Heart right ventricle (tissue), 16 donors: ENCODE measurements at regions not wholly inside any gene's neighbourhood (a gene's known extent, or its start where the extent isn't known, plus 50 kb on each side); places are given as distances from the start of the nearest gene placed in this dataset.

Experiments used
- ATAC-seq, 8 donors: fragments of 200-7000 bp; cut with Tn5 transposase; one replicate each; pipeline ENCODE4 v1.9.1; 2020; ENCODE audit warnings: mild to moderate bottlenecking in 8 of 8, moderate library complexity in 8 of 8, moderate number of reproducible peaks in 1 of 8
- DNase-seq, 2 donors: peaks; one replicate each; pipeline ENCODE4 v3.0.0-alpha.2; 2020
- H3K27ac ChIP-seq, 10 donors: fragments of 200-600 bp; sonication (generic) in 2 of 10; one replicate each; pipeline versions ENCODE4 v1.5.0 to v1.8.0; 2020 to 2022; ENCODE audit warnings: mild to moderate bottlenecking in 3 of 10
- H3K27me3 ChIP-seq, 7 donors: fragments of 200-600 bp; one replicate each; pipeline ENCODE4 v1.8.0; 2021 to 2022; ENCODE audit warnings: mild to moderate bottlenecking in 2 of 7
- H3K36me3 ChIP-seq, 9 donors: fragments of 200-600 bp; sonication (generic) in 1 of 9; one replicate each; pipeline versions ENCODE4 v1.5.0 to v1.8.0; 2020 to 2022; ENCODE audit warnings: mild to moderate bottlenecking in 2 of 9
- H3K4me1 ChIP-seq, 9 donors: fragments of 200-600 bp; sonication (generic) in 1 of 9; one replicate each; pipeline versions ENCODE4 v1.5.0 to v1.8.0; 2020 to 2022; ENCODE audit warnings: mild to moderate bottlenecking in 4 of 9
- H3K4me3 ChIP-seq, 10 donors: fragments of 200-600 bp; sonication (generic) in 2 of 10; one replicate each; pipeline versions ENCODE4 v1.5.0 to v1.8.0; 2020 to 2022; ENCODE audit warnings: mild to moderate bottlenecking in 7 of 10, moderate library complexity in 2 of 10
- H3K9me3 ChIP-seq, 11 donors: fragments of 200-600 bp in 10 of 11; sonication (generic) in 2 of 11; one replicate each; pipeline versions ENCODE4 v1.5.0 to v1.8.0; 2013 to 2022; ENCODE audit warnings: mild to moderate bottlenecking in 2 of 11, control low read depth in 1 of 11, moderate library complexity in 1 of 11
- CTCF ChIP-seq, 9 donors: fragments of 200-600 bp; sonication (generic) in 2 of 9; IDR thresholded peaks; one replicate each; pipeline versions ENCODE4 v1.5.0 to v1.8.0; 2021 to 2022; ENCODE audit warnings: antibody characterized with exemption in 9 of 9, mild to moderate bottlenecking in 5 of 9, moderate library complexity in 1 of 9
- WGBS, 2 donors: extraction: QIAGEN DNeasy Blood & Tissue Kit; methylation state at CpG; one replicate each; pipeline ENCODE4 v1.1.7; 2013; ENCODE audit warnings: inconsistent platforms in 1 of 2; 5-methylcytosine and 5-hydroxymethylcytosine counted together
- intact Hi-C, 10 donors: fragments of 100-400 bp; cut with DNase I; formaldehyde crosslinking; loops; one replicate each; pipeline versions ENCODE4 v1.11.1 to v1.14.2; 2022
- donor health status: Arrhythmogenic right ventricular cardiomyopathy.
- donor health status: ischemic (EF 13 %, LVEDD 7.1; RV severe dilation, severe dysfunction).
- donor health status: healthy with polysubstance abuse.
- donor health status: DM: no; HTN: yes; CAD: no.
- donor health status: DM: no; HTN: no; CAD: no.
- donor health status: ischemic (EF 25% LVEDD 6.9; RV normal size, moderate dysfunction).
- donor health status: ischemic (EF 25% LVEDD 5.7; RV mildly dilated, moderate dysfunction).
- donor health status: healthy.
- donor health status: DM: yes; HTN: yes; CAD: no.
- donor health status: Ischemic cardiomyopathy.
- donor health status: ischemic (EF 35%, LVEDD 5.7; RV mildly dilated, moderate dysfunction).
- donor health status: nonischemic (EF 11% LVEDD 7.7; RV severe dilation, severe dysfunction).
- donor health status: DM: yes; HTN: yes; CAD: no.
- donor health status: PGD.
- donor health status: ischemic (EF 29% LVEDD 5.4; RV normal size, mild dysfunction).
- donor health status: nonischemic (EF 23%, LVEDD 6.1; RV moderate dilation, normal function).

GRCh38 chr22:40121461-40121860 lies 56.3 kb upstream of the TNRC6B start:
- Histone ChIP-seq H3K4me3 (no peak overlapping the region), H3K36me3 (peaks cover 0 to 33% (median 0%) of the 10 kb centered on the region in 9 donors), H3K9me3 (no peaks in the 10 kb centered on the region), H3K27ac (peak overlapping the region in 4 of 10 donors; percentile 11 to 63 (median 42)), H3K4me1 (peaks cover 0 to 47% (median 20%) of the 10 kb centered on the region in 9 donors), H3K27me3 (no peaks in the 10 kb centered on the region)
- ATAC-seq: no peak
- 76 to 79% methylated on average over 6 of the region's 6 CpGs for WGBS, 2 donors
- no peak for DNase-seq
- intact Hi-C loops: no loop called here
- TF ChIP-seq CTCF (IDR thresholded peaks at IDR 0.05): no peak

- Histone ChIP-seq H3K4me1 (peaks cover 0 to 37% (median 14%) of the 10 kb centered on the region in 9 donors), H3K27me3 (no peaks in the 10 kb centered on the region), H3K9me3 (no peaks in the 10 kb centered on the region), H3K36me3 (peaks cover 0 to 46% (median 0%) of the 10 kb centered on the region in 9 donors), H3K27ac (peak overlapping the region in 1 of 10 donors; percentile 58), H3K4me3 (no peak overlapping the region)
- no peak for DNase-seq
- intact Hi-C loops: no loop called here
- 93% methylated on average over 5 of the region's 5 CpGs for WGBS, 2 donors
- no peak for ATAC-seq
- TF ChIP-seq CTCF (IDR thresholded peaks at IDR 0.05): no peak
Measured at GRCh38 chr22:40122792-40123191, 54.9 kb upstream of the TNRC6B start.

- no peak for TF ChIP-seq CTCF (IDR thresholded peaks at IDR 0.05)
- peaks cover 0 to 37% (median 14%) of the 10 kb centered on the region in 9 donors for H3K4me1 ChIP-seq
- H3K27me3 ChIP-seq: no peaks in the 10 kb centered on the region
- intact Hi-C loops: no loop called here
- peak; percentile 29 to 32 for DNase-seq
- H3K27ac ChIP-seq: peak overlapping the region in 2 of 10 donors; percentile 20 to 58
- peak; percentile 73 to 88 (median 81) for ATAC-seq
- H3K4me3 ChIP-seq: no peak overlapping the region
- H3K36me3 ChIP-seq: peaks cover 0 to 49% (median 0%) of the 10 kb centered on the region in 9 donors
- no peaks in the 10 kb centered on the region for H3K9me3 ChIP-seq
- WGBS, 2 donors: 51 to 56% methylated on average over 3 of the region's 3 CpGs
Measured at GRCh38 chr22:40123387-40123786, 54.3 kb upstream of the TNRC6B start.
